Motor neuron (in vitro differentiated cells): ENCODE measurements at regions not wholly inside any gene's neighbourhood (a gene's known extent, or its start where the extent isn't known, plus 50 kb on each side); places are given as distances from the start of the nearest gene placed in this dataset.

Experiments
- ATAC-seq, 8 experiments: fragments of 200-7000 bp; cut with Tn5 transposase; replicated peaks in 6 of 8; 2 replicates each; pipeline ENCODE4 v1.8.0; 2021; ENCODE audit warnings: mild to moderate bottlenecking in 8 of 8, moderate library complexity in 8 of 8
- H3K27ac ChIP-seq, 2 donors: fragments of 250-450 bp; sonication (Bioruptor Pico); 2 replicates each; pipeline ENCODE4 v1.9.0; 2021; ENCODE audit warnings: antibody characterized with exemption in 2 of 2, mild to moderate bottlenecking in 2 of 2, moderate library complexity in 1 of 2
- H3K4me1 ChIP-seq, 2 donors: fragments of 250-450 bp; sonication (Bioruptor Pico); replicated peaks in 1 of 2; 2 replicates each; pipeline ENCODE4 v1.6.1; 2021; ENCODE audit warnings: antibody characterized with exemption in 2 of 2, mild to moderate bottlenecking in 2 of 2, moderate library complexity in 1 of 2
- H3K4me3 ChIP-seq, 5 donors: fragments of 250-450 bp; sonication (Bioruptor Pico); 2 replicates each; pipeline ENCODE4 v1.9.0; 2021; ENCODE audit warnings: antibody characterized with exemption in 5 of 5, mild to moderate bottlenecking in 5 of 5, moderate library complexity in 4 of 5
- WGBS, 10 experiments: fragments of 450-650 bp; shearing (Covaris generic); methylation state at CpG; one replicate each; pipeline ENCODE4 v1.0.0; 2022; 5-methylcytosine and 5-hydroxymethylcytosine counted together
- in situ Hi-C, 9 experiments: fragments of 400-800 bp; cut with MboI; loops; one replicate each; pipeline ENCODE4 v1.15.0; 2021; ENCODE audit warnings: low sequenced_read_pairs in 9 of 9, low pct_unique_long_range_greater_than_20kb in 2 of 9; ENCODE audit not compliant: unreplicated experiment in 9 of 9

DNA sequence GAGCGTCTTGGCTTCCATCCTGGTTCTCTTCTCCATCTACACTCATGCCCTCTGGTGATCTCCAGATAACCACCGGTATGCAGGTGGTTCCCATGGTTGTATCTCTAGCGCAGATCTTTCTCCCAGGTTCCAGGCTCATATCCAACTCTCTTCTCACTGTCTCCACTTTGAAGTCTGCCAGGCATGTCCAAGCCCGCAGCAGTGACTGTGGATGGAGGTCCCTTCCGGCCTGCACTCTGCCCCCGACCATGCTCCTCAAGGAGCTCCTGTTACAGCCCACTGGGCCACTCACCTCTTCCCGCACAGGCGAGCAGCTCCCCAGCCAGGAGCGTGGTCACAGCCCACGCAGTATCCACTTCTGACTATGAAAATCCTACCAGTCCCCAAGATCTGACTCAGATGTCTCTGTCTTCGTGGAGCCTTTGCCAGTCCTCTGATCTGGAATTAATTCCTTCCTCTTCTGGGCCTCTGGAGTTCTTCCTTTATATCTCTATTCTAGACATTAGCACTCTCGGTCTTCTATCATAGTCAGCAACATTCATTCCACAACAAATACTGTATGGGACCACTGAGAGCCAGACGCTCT is 100.2 kb downstream of the TEX26 start:
- Histone ChIP-seq H3K4me1 (peaks cover 0 to 6% of the 10 kb centered on the region in 2 donors), H3K27ac (no peak overlapping the region), H3K4me3 (no peak overlapping the region)
- 50 to 100% (median 90%) methylated on average over 1 to 13 of the region's 13 CpGs; no CpG with 5 or more reads in 1 of the 10 experiments for WGBS, 10 experiments
- ATAC-seq: no peak
- in situ Hi-C loops: loop anchor here in 3 of 9 experiments (25.0 kb wide), 3 partner anchors 170 to 895 kb away; no protein-coding TSS in a partner anchor

DNA sequence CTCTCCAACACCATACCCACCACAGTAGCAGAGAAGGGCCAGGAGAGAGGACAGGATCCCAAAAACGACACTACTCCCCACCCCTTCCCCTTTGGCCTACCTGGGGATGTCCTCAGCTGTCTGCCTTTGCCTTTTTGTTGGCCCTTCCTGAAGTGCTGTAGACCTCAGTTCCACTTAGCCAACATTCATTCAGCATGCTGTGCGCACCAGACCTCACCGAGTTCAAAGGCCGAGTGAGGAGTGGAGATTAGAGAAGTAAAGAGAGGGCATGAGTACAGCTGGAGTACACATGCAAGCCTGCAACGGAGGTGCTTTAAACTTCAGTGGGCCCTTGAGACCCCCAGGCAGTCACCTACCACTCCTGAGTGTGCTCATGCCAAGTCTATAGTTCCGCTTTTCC is 99.0 kb downstream of the TEX26 start:
- in situ Hi-C loops: loop anchor here in 3 of 9 experiments (25.0 kb wide), 3 partner anchors 169 to 894 kb away; no protein-coding TSS in a partner anchor
- ATAC-seq: no peak
- Histone ChIP-seq H3K27ac (no peak overlapping the region), H3K4me3 (no peak overlapping the region), H3K4me1 (peaks cover 0 to 6% of the 10 kb centered on the region in 2 donors)
- WGBS, 10 experiments: 67 to 95% (median 80%) methylated on average over 1 to 4 of the region's 6 CpGs; no CpG with 5 or more reads in 6 of the 10 experiments

DNA sequence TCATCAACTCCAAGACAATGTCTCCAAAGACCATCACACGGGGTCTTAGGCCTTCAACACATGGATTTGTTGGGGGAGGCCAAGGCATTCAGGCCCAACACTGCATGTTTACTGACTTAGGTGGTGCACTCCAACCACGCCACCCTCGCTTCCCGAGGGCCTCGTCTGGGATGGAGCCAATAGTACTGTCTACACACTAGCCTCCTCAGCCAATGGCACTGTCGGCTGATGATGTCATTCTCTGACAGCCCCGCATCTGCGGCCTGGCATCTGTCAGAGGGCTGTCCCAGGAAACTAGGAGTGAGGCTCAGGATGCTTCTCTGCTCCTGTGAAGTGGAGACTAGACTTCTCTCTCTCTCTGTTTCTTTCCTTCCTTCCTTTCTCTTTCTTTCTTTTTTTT is 96.6 kb downstream of the TEX26 start:
- 45 to 100% (median 81%) methylated on average over 1 to 8 of the region's 8 CpGs; no CpG with 5 or more reads in 3 of the 10 experiments for WGBS, 10 experiments
- H3K4me3 ChIP-seq: no peak overlapping the region
- ATAC-seq: peak; percentile 29 to 94 (median 58)
- H3K27ac ChIP-seq: no peak overlapping the region
- H3K4me1 ChIP-seq: peaks cover 0 to 6% of the 10 kb centered on the region in 2 donors
- in situ Hi-C loops: loop anchor here in 3 of 9 experiments (25.0 kb wide), 3 partner anchors 167 to 892 kb away; no protein-coding TSS in a partner anchor

DNA sequence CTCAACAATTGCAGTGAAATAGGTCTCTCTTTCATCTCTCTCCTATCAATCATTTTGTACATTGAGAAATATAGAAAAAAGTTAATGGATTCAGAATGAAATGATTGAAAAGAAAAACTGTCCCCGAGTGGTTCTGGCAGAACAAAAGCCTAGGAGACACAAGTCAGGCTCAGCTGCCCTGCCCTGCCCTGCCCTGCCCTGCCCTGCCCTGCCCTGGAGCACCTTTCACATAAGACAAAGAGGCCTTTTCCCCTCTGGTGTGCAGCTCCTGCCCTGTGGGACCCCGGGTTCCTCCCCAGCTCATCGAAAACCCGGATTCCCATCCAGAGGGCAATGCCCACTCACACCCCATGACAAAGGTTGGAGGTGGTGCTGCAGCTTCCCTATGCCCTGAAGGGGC is 94.7 kb downstream of the TEX26 start:
- in situ Hi-C loops: loop anchor here in 3 of 9 experiments (25.0 kb wide), 3 partner anchors 165 to 890 kb away; no protein-coding TSS in a partner anchor
- ATAC-seq: no peak
- Histone ChIP-seq H3K27ac (no peak overlapping the region), H3K4me3 (no peak overlapping the region), H3K4me1 (peaks cover 0 to 16% of the 10 kb centered on the region in 2 donors)
- WGBS, 10 experiments: 0 to 83% (median 20%) methylated on average over 1 to 4 of the region's 4 CpGs; no CpG with 5 or more reads in 3 of the 10 experiments
